CD14-positive monocyte (primary cell): ENCODE measurements at regions not wholly inside any gene's neighbourhood (a gene's known extent, or its start where the extent isn't known, plus 50 kb on each side); places are given as distances from the start of the nearest gene placed in this dataset.

Experiments used
- DNase-seq, 3 donors: peaks; one replicate each; pipeline ENCODE4 v3.0.0-alpha.2; 2011 to 2022
- H2AFZ ChIP-seq: 2 replicates; pipeline ENCODE4 v1.6.0; 2012; ENCODE audit warnings: mild to moderate bottlenecking, low read depth, low read length, inconsistent platforms; ENCODE audit not compliant: insufficient read depth, poor library complexity, severe bottlenecking
- H3K27ac ChIP-seq, 2 donors: 1 replicate in 1 of 2; 2 replicates in 1 of 2; pipeline ENCODE4 v1.5.1; 2012 to 2013; ENCODE audit warnings: low read length in 2 of 2, control low read depth in 1 of 2, inconsistent platforms in 1 of 2, low read depth in 1 of 2, mild to moderate bottlenecking in 1 of 2
- H3K27me3 ChIP-seq, 2 donors: one replicate each; pipeline versions ENCODE4 v1.6.0 to v1.6.1; 2011 to 2013; ENCODE audit warnings: low read length in 2 of 2; ENCODE audit not compliant: control insufficient read depth in 2 of 2, insufficient read depth in 2 of 2
- H3K36me3 ChIP-seq, 2 donors: replicated peaks in 1 of 2; 1 replicate in 1 of 2; 2 replicates in 1 of 2; pipeline versions ENCODE4 v1.5.1 to v1.6.1; 2012 to 2013; ENCODE audit warnings: low read length in 2 of 2, control low read depth in 1 of 2, inconsistent platforms in 1 of 2, mild to moderate bottlenecking in 1 of 2; ENCODE audit not compliant: insufficient read depth in 2 of 2, control insufficient read depth in 1 of 2
- H3K4me1 ChIP-seq, 2 donors: 1 replicate in 1 of 2; 2 replicates in 1 of 2; pipeline versions ENCODE4 v1.5.1 to v1.6.1; 2012 to 2013; ENCODE audit warnings: low read length in 2 of 2, control low read depth in 1 of 2, inconsistent platforms in 1 of 2, mild to moderate bottlenecking in 1 of 2, moderate library complexity in 1 of 2; ENCODE audit not compliant: insufficient read depth in 2 of 2, control insufficient read depth in 1 of 2
- H3K4me2 ChIP-seq: replicated peaks from 2 replicates; pipeline ENCODE3; 2012; ENCODE audit warnings: low read length, moderate library complexity, mild to moderate bottlenecking; ENCODE audit not compliant: poor library complexity, severe bottlenecking; ENCODE audit errors: extremely low read depth
- H3K4me3 ChIP-seq, 3 experiments: fragments of 200-600 bp in 1 of 3; sonication (generic) in 1 of 3; replicated peaks in 1 of 3; 1 replicate in 2 of 3; 2 replicates in 1 of 3; pipeline ENCODE4 v1.5.1; 2011 to 2013; ENCODE audit warnings: low read length in 3 of 3, mild to moderate bottlenecking in 3 of 3, control low read depth in 2 of 3, low read depth in 2 of 3, inconsistent platforms in 1 of 3, moderate library complexity in 1 of 3
- H3K79me2 ChIP-seq: 2 replicates; pipeline ENCODE4 v1.6.0; 2012; ENCODE audit warnings: mild to moderate bottlenecking, control low read depth, inconsistent platforms, low read length, moderate library complexity; ENCODE audit not compliant: insufficient read depth
- H3K9ac ChIP-seq: 2 replicates; pipeline ENCODE4 v1.6.0; 2017; ENCODE audit warnings: low read length, mild to moderate bottlenecking; ENCODE audit not compliant: insufficient read depth, poor library complexity, severe bottlenecking
- H3K9me3 ChIP-seq, 2 donors: replicated peaks in 1 of 2; 1 replicate in 1 of 2; 2 replicates in 1 of 2; pipeline versions ENCODE4 v1.5.1 to v1.6.1; 2012 to 2013; ENCODE audit warnings: low read length in 2 of 2, control low read depth in 1 of 2; ENCODE audit not compliant: control insufficient read depth in 1 of 2, insufficient read depth in 1 of 2
- H4K20me1 ChIP-seq: 2 replicates; pipeline ENCODE4 v1.6.0; 2012; ENCODE audit warnings: mild to moderate bottlenecking, low read length, control low read depth, moderate library complexity; ENCODE audit not compliant: insufficient read depth
- H3K27ac Mint-ChIP-seq, 7 donors: one replicate each; pipeline ENCODE4 v1.8.0; 2020; ENCODE audit warnings: mild to moderate bottlenecking in 7 of 7, mixed read lengths in 7 of 7, moderate library complexity in 6 of 7, inconsistent platforms in 2 of 7
- H3K27me3 Mint-ChIP-seq, 3 donors: one replicate each; pipeline ENCODE4 v1.8.0; 2021 to 2022; ENCODE audit warnings: low read depth in 3 of 3, mild to moderate bottlenecking in 3 of 3, mixed read lengths in 3 of 3, moderate library complexity in 3 of 3, inconsistent platforms in 1 of 3
- H3K36me3 Mint-ChIP-seq, 2 donors: one replicate each; pipeline ENCODE4 v1.8.0; 2020; ENCODE audit warnings: mixed read lengths in 2 of 2, inconsistent platforms in 1 of 2, mild to moderate bottlenecking in 1 of 2
- H3K4me1 Mint-ChIP-seq: one replicate; pipeline ENCODE4 v1.8.0; 2020; ENCODE audit warnings: mild to moderate bottlenecking, mixed read lengths
- H3K4me3 Mint-ChIP-seq, 2 donors: one replicate each; pipeline ENCODE4 v1.8.0; 2020; ENCODE audit warnings: mild to moderate bottlenecking in 2 of 2, mixed read lengths in 2 of 2, moderate library complexity in 1 of 2
- H3K9me3 Mint-ChIP-seq, 7 donors: one replicate each; pipeline ENCODE4 v1.8.0; 2020 to 2022; ENCODE audit warnings: mixed read lengths in 7 of 7, mild to moderate bottlenecking in 6 of 7, moderate library complexity in 6 of 7, inconsistent platforms in 2 of 7
- WGBS: methylation state at CpG from one replicate; pipeline ENCODE4 v1.1.5; 2013; ENCODE audit warnings: missing lambda C conversion rate; ENCODE audit not compliant: insufficient coverage; 5-methylcytosine and 5-hydroxymethylcytosine counted together
- intact Hi-C, 2 donors: fragments of 100-400 bp; cut with micrococcal nuclease; formaldehyde crosslinking; loops; one replicate each; pipeline versions ENCODE4 v1.15.0 to v1.15.1; 2023
- TF ChIP-seq, protein P1 (sequence below): fragments of 200-600 bp; IDR thresholded peaks from one replicate; pipeline ENCODE4 v1.8.0; 2022; ENCODE audit warnings: antibody characterized with exemption, mild to moderate bottlenecking

DNA sequence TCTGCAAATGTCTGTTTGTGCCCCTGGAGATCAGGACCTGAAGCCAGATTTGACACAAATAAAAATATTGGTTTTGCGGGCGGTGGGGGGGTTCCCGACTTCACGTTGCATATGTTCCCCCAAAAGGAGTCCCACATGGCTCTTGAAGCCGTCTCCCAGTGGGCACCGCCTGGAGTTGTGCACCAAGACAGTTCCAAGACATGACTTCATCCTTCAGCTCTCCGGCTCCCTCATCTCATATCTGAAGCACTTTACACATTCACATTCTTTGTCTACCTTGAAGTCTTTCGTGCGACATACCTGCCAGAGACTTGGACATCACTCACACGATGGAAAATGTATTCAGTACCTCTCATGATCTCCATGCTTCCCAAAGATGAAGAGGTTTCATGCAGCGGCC is 362.8 kb upstream of the FOXK1 start:
- H3K9me3 ChIP-seq = peaks cover 16 to 27% of the 10 kb centered on the region in 2 donors
- no peaks in the 10 kb centered on the region for H3K79me2 ChIP-seq
- intact Hi-C loops = no loop called here
- TF ChIP-seq, protein P1, sequence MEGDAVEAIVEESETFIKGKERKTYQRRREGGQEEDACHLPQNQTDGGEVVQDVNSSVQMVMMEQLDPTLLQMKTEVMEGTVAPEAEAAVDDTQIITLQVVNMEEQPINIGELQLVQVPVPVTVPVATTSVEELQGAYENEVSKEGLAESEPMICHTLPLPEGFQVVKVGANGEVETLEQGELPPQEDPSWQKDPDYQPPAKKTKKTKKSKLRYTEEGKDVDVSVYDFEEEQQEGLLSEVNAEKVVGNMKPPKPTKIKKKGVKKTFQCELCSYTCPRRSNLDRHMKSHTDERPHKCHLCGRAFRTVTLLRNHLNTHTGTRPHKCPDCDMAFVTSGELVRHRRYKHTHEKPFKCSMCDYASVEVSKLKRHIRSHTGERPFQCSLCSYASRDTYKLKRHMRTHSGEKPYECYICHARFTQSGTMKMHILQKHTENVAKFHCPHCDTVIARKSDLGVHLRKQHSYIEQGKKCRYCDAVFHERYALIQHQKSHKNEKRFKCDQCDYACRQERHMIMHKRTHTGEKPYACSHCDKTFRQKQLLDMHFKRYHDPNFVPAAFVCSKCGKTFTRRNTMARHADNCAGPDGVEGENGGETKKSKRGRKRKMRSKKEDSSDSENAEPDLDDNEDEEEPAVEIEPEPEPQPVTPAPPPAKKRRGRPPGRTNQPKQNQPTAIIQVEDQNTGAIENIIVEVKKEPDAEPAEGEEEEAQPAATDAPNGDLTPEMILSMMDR = no peak
- H3K4me2 ChIP-seq = no peak overlapping the region
- no peaks in the 10 kb centered on the region for H4K20me1 ChIP-seq
- H3K27ac Mint-ChIP-seq = no peak overlapping the region
- no peaks in the 10 kb centered on the region for H3K27me3 ChIP-seq
- no peak overlapping the region for H3K27ac ChIP-seq
- H3K36me3 ChIP-seq = no peaks in the 10 kb centered on the region
- H3K4me1 Mint-ChIP-seq = no peaks in the 10 kb centered on the region
- no peak for DNase-seq
- no peaks in the 10 kb centered on the region for H3K36me3 Mint-ChIP-seq
- H2AFZ ChIP-seq = no peak overlapping the region
- H3K4me3 ChIP-seq = no peak overlapping the region
- no peaks in the 10 kb centered on the region for H3K4me1 ChIP-seq
- no peak overlapping the region for H3K4me3 Mint-ChIP-seq
- WGBS = 91% methylated on average over 11 of the region's 11 CpGs
- H3K27me3 Mint-ChIP-seq = peaks cover 0 to 4% (median 0%) of the 10 kb centered on the region in 3 donors
- H3K9me3 Mint-ChIP-seq = peaks cover 12 to 40% (median 24%) of the 10 kb centered on the region in 7 donors
- H3K9ac ChIP-seq = no peak overlapping the region

DNA sequence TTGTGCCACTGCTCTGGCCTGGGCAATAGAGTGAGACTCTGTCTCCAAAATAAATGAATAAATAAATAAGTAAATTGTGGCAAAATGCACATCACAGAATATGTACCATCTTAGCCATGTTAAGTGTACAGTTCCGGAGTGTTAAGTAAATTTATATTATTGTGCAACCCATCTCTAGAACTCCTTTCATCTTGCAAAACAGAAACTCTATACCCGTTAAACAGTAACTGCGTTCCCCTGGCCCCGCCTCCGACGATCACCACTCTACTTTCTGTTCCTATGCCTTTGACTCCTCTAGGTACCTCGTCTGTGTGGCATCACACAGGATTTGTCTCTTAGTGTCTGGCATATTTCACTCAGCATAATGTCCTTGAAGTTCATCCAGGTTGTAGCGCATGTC is 356.4 kb upstream of the FOXK1 start:
- H3K4me1 Mint-ChIP-seq = no peaks in the 10 kb centered on the region
- no peak overlapping the region for H3K4me2 ChIP-seq
- no peaks in the 10 kb centered on the region for H3K4me1 ChIP-seq

More for the DNA sequence above, 356.4 kb upstream of the FOXK1 start:
- Histone ChIP-seq H3K9ac (no peak overlapping the region), H3K27me3 (no peaks in the 10 kb centered on the region), H3K9me3 (peaks cover 2 to 29% of the 10 kb centered on the region in 2 donors), H3K27ac (no peak overlapping the region), H3K79me2 (no peaks in the 10 kb centered on the region), H2AFZ (no peak overlapping the region), H3K4me3 (no peak overlapping the region), H4K20me1 (no peaks in the 10 kb centered on the region), H3K36me3 (no peaks in the 10 kb centered on the region)
- no peaks in the 10 kb centered on the region for H3K36me3 Mint-ChIP-seq
- H3K27me3 Mint-ChIP-seq = peaks cover 0 to 4% (median under 1%) of the 10 kb centered on the region in 3 donors
- DNase-seq = no peak
- WGBS = 91% methylated on average over 6 of the region's 8 CpGs
- no peak overlapping the region for H3K27ac Mint-ChIP-seq
- H3K9me3 Mint-ChIP-seq = peaks cover 6 to 40% (median 26%) of the 10 kb centered on the region in 7 donors
- intact Hi-C loops = no loop called here
- H3K4me3 Mint-ChIP-seq = no peak overlapping the region
- TF ChIP-seq, protein P1 = no peak
